HG03066 (cell line): ENCODE measurements at regions not wholly inside any gene's neighbourhood (a gene's known extent, or its start where the extent isn't known, plus 50 kb on each side); places are given as distances from the start of the nearest gene placed in this dataset.

ENCODE experiments used
- ATAC-seq: cut with Tn5 transposase; IDR thresholded peaks from one replicate; pipeline ENCODE4 v1.9.1; 2021; ENCODE audit warnings: low read depth; ENCODE audit not compliant: unreplicated experiment

GRCh38 chr17:12519956-12520594 lies 145.6 kb upstream of the MYOCD start:
- ATAC-seq: no peak

- ATAC-seq: no peak
Measured at GRCh38 chr17:12521416-12521815, 144.3 kb upstream of the MYOCD start.

- no peak for ATAC-seq
Measured at GRCh38 chr17:12522336-12522735, 143.4 kb upstream of the MYOCD start.

- no peak for ATAC-seq
Measured at GRCh38 chr17:12522743-12523183, 142.9 kb upstream of the MYOCD start.

GRCh38 chr17:12523244-12523643 lies 142.4 kb upstream of the MYOCD start:
- no peak for ATAC-seq

- no peak for ATAC-seq
Measured at GRCh38 chr17:12528036-12528435, 137.7 kb upstream of the MYOCD start.

GRCh38 chr17:12530161-12530560 lies 135.5 kb upstream of the MYOCD start:
- no peak for ATAC-seq

GRCh38 chr17:12536021-12536420 lies 129.7 kb upstream of the MYOCD start:
- ATAC-seq: no peak

- ATAC-seq: no peak
Measured at GRCh38 chr17:12536472-12536871, 129.2 kb upstream of the MYOCD start.

GRCh38 chr17:12537436-12537835 lies 128.3 kb upstream of the MYOCD start:
- ATAC-seq: no peak

- ATAC-seq: no peak
Measured at GRCh38 chr17:12538003-12538402, 127.7 kb upstream of the MYOCD start.

- no peak for ATAC-seq
Measured at GRCh38 chr17:12545877-12546513, 119.7 kb upstream of the MYOCD start.

- no peak for ATAC-seq
Measured at GRCh38 chr17:12546983-12547382, 118.7 kb upstream of the MYOCD start.

- no peak for ATAC-seq
Measured at GRCh38 chr17:12547831-12548230, 117.9 kb upstream of the MYOCD start.

GRCh38 chr17:12548558-12548957 lies 117.1 kb upstream of the MYOCD start:
- no peak for ATAC-seq

- ATAC-seq: no peak
Measured at GRCh38 chr17:12549499-12550041, 116.1 kb upstream of the MYOCD start.

GRCh38 chr17:12553625-12554024 lies 112.1 kb upstream of the MYOCD start:
- no peak for ATAC-seq

- ATAC-seq: no peak
Measured at GRCh38 chr17:12554251-12554650, 111.4 kb upstream of the MYOCD start.

GRCh38 chr17:12566291-12566690 lies 99.4 kb upstream of the MYOCD start:
- no peak for ATAC-seq

- ATAC-seq: no peak
Measured at GRCh38 chr17:12567077-12568053, 98.3 kb upstream of the MYOCD start.
